ENCODE measurements at regions not wholly inside any gene's neighbourhood (a gene's known extent, or its start where the extent isn't known, plus 50 kb on each side); places are given as distances from the start of the nearest gene placed in this dataset.
A peak's percentile ranks its signal among the peaks of the same experiment; 100 is the strongest.

GRCh38 chr18:72180689-72181088 lies 363.5 kb downstream of the CBLN2 start:
- DNase-seq, result no peak

GRCh38 chr18:72174972-72175649 lies 369.0 kb downstream of the CBLN2 start:
- no peak for DNase-seq

GRCh38 chr18:72171596-72171995 lies 372.5 kb downstream of the CBLN2 start:
- no peak for DNase-seq

GRCh38 chr18:72161691-72162090 lies 382.5 kb downstream of the CBLN2 start:
- no peak for DNase-seq

- no peak for DNase-seq
Observed at GRCh38 chr18:72160510-72161445, 383.4 kb downstream of the CBLN2 start.

- DNase-seq, result no peak
Observed at GRCh38 chr18:72155327-72155726, 388.8 kb downstream of the CBLN2 start.

- no peak for DNase-seq
Observed at GRCh38 chr18:72154926-72155325, 389.2 kb downstream of the CBLN2 start.

- DNase-seq, result no peak
Observed at GRCh38 chr18:72152935-72153334, 391.2 kb downstream of the CBLN2 start.

GRCh38 chr18:72147830-72148229 lies 396.3 kb downstream of the CBLN2 start:
- DNase-seq, result no peak

- no peak for DNase-seq
Observed at GRCh38 chr18:72140007-72140406, 404.1 kb downstream of the CBLN2 start.

GRCh38 chr18:72128649-72129048 lies 415.5 kb downstream of the CBLN2 start:
- DNase-seq, result no peak

- no peak for DNase-seq
Observed at GRCh38 chr18:72122103-72122502, 422.0 kb downstream of the CBLN2 start.

- DNase-seq, result no peak
Observed at GRCh38 chr18:72119082-72119481, 425.1 kb downstream of the CBLN2 start.

- no peak for DNase-seq
Observed at GRCh38 chr18:72114801-72115594, 429.1 kb downstream of the CBLN2 start.

GRCh38 chr18:72107647-72108383 lies 436.3 kb downstream of the CBLN2 start:
- no peak for DNase-seq

- DNase-seq, result no peak
Observed at GRCh38 chr18:72104851-72105250, 439.3 kb downstream of the CBLN2 start.

GRCh38 chr18:72102412-72102811 lies 441.7 kb downstream of the CBLN2 start:
- DNase-seq, result no peak

- DNase-seq, result no peak
Observed at GRCh38 chr18:72100465-72101004, 443.6 kb downstream of the CBLN2 start.

- DNase-seq, result no peak
Observed at GRCh38 chr18:72091369-72091768, 452.8 kb downstream of the CBLN2 start.

- no peak for DNase-seq
Observed at GRCh38 chr18:72089432-72089831, 454.7 kb downstream of the CBLN2 start.

GRCh38 chr18:72086421-72086820 lies 457.7 kb downstream of the CBLN2 start:
- peak in 1 of 2 experiments; percentile 63 for DNase-seq

GRCh38 chr18:72075040-72075439 lies 469.1 kb downstream of the CBLN2 start:
- DNase-seq, result no peak
